Gastrocnemius medialis (tissue), 4 donors: ENCODE measurements at regions not wholly inside any gene's neighbourhood (a gene's known extent, or its start where the extent isn't known, plus 50 kb on each side); places are given as distances from the start of the nearest gene placed in this dataset.

Experiments
- POLR2A ChIP-seq, 2 donors: fragments of 450-650 bp; IDR thresholded peaks; one replicate each; pipeline ENCODE4 v1.6.1; 2017; ENCODE audit warnings: antibody characterized with exemption in 2 of 2, mild to moderate bottlenecking in 2 of 2, moderate library complexity in 2 of 2
- TF ChIP-seq, protein P1 (sequence below), 5 experiments: fragments of 450-650 bp in 3 of 5; fragments of 200-600 bp in 2 of 5; sonication (generic) in 2 of 5; IDR thresholded peaks in 4 of 5; conservative IDR thresholded peaks in 1 of 5; 1 replicate in 4 of 5; 2 replicates in 1 of 5; pipeline ENCODE4 v1.5.1; 2016 to 2019; ENCODE audit warnings: antibody characterized with exemption in 5 of 5, mild to moderate bottlenecking in 3 of 5, moderate library complexity in 3 of 5

DNA sequence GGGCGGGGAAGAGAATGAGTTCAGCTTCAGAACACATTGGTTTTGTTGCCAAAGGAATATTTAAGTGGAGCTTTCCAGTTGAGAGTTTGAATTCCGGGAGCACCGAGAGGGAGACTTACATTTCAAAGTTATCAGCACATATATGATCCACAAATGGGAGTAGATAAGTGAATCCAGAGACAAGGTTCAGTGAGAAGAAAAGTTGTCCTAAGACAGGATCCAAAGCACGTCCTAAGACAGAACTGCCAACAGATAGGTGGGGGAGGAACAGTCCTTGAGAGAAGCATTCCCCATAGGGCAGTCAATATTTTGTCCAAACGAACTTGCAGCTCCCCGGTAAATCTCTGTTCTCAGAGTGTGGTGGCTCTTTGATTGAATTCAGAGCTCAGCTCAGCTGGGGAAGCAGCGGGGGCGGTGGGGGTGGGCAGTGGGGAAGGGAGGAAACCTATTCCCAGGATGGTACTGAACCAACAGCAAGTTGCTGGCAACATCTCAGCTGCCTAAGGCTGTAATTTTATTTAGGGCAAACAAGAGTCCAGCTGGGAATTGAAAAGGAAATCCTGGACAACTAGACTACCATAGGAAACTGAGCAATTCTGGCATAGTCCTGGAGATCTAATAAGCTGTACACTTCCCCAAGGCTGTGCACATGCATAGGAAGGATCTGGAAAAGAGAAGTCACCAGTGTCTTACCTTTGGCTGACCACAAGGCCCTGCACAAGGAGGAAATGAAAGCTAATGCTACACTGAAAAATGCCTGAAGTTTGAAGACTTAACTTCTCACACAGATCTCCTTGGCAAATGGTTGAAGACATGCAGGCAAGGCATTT is 94.2 kb upstream of the CXCL12 start:
- TF ChIP-seq, protein P1, sequence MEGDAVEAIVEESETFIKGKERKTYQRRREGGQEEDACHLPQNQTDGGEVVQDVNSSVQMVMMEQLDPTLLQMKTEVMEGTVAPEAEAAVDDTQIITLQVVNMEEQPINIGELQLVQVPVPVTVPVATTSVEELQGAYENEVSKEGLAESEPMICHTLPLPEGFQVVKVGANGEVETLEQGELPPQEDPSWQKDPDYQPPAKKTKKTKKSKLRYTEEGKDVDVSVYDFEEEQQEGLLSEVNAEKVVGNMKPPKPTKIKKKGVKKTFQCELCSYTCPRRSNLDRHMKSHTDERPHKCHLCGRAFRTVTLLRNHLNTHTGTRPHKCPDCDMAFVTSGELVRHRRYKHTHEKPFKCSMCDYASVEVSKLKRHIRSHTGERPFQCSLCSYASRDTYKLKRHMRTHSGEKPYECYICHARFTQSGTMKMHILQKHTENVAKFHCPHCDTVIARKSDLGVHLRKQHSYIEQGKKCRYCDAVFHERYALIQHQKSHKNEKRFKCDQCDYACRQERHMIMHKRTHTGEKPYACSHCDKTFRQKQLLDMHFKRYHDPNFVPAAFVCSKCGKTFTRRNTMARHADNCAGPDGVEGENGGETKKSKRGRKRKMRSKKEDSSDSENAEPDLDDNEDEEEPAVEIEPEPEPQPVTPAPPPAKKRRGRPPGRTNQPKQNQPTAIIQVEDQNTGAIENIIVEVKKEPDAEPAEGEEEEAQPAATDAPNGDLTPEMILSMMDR (IDR thresholded peaks at IDR 0.05 in 4 of 5, conservative IDR thresholded peaks at IDR 0.05 in 1 of 5) = no peak
- no peak for TF ChIP-seq POLR2A (IDR thresholded peaks at IDR 0.05)
